HepG2 (cell line): ENCODE measurements at regions not wholly inside any gene's neighbourhood (a gene's known extent, or its start where the extent isn't known, plus 50 kb on each side); places are given as distances from the start of the nearest gene placed in this dataset.

Experiments
- ASH2L ChIP-seq: fragments of 300-600, 200-600 bp; sonication (generic); IDR thresholded peaks from 2 replicates; pipeline ENCODE4 v1.7.0; 2017; ENCODE audit warnings: low read depth, mild to moderate bottlenecking, moderate library complexity, mixed read lengths, low read length; ENCODE audit not compliant: insufficient read length
- ATF2 ChIP-seq: sonication (generic); formaldehyde crosslinking; IDR thresholded peaks from 2 replicates; pipeline ENCODE4 v1.4.0; 2020; ENCODE audit warnings: missing genetic modification reagents
- CBX5 ChIP-seq: sonication (generic); formaldehyde crosslinking; IDR thresholded peaks from 2 replicates; pipeline ENCODE4 v1.4.0; 2020; ENCODE audit warnings: missing genetic modification reagents, borderline replicate concordance
- CHCHD3 ChIP-seq: sonication (generic); formaldehyde crosslinking; IDR thresholded peaks from 2 replicates; pipeline ENCODE4 v1.8.0; 2022; ENCODE audit warnings: mild to moderate bottlenecking, missing genetic modification reagents, moderate library complexity
- CHD2 ChIP-seq: IDR thresholded peaks from 2 replicates; pipeline ENCODE4 v1.6.1; 2011; ENCODE audit warnings: low read depth, low read length, improper control_type of control experiment
- FOXP1 ChIP-seq, 2 experiments: fragments of 450-650 bp in 1 of 2; IDR thresholded peaks; 2 replicates each; pipeline ENCODE4 v1.6.1; 2017 to 2018; ENCODE audit warnings: antibody characterized with exemption in 1 of 2
- IRF1 ChIP-seq: sonication (generic); formaldehyde crosslinking; IDR thresholded peaks from 2 replicates; pipeline ENCODE4 v1.4.0; 2020; ENCODE audit warnings: low read depth, mild to moderate bottlenecking, missing genetic modification reagents
- MBNL3 ChIP-seq: fragments of 250-450 bp; sonication (Bioruptor Pico); conservative IDR thresholded peaks from 2 replicates; pipeline ENCODE4 v1.8.0; 2022; ENCODE audit warnings: mild to moderate bottlenecking, inconsistent platforms
- SIX4 ChIP-seq: sonication (generic); formaldehyde crosslinking; IDR thresholded peaks from 2 replicates; pipeline ENCODE4 v1.4.0; 2020; ENCODE audit warnings: missing genetic modification reagents
- SNAPC5 ChIP-seq: sonication (generic); formaldehyde crosslinking; IDR thresholded peaks from 2 replicates; pipeline ENCODE4 v1.8.1; 2023; ENCODE audit warnings: mild to moderate bottlenecking, missing genetic modification reagents, borderline replicate concordance
- TEAD2 ChIP-seq: sonication (generic); formaldehyde crosslinking; IDR thresholded peaks from 2 replicates; pipeline ENCODE4 v1.9.0; 2021; ENCODE audit warnings: missing genetic modification reagents
- TFAP4 ChIP-seq: sonication (generic); IDR thresholded peaks from 2 replicates; pipeline ENCODE4 v1.6.1; 2016; ENCODE audit warnings: low read depth, borderline replicate concordance
- THAP11 ChIP-seq: IDR thresholded peaks from 2 replicates; pipeline ENCODE4 v1.6.1; 2016; ENCODE audit warnings: missing biosample characterization, missing genetic modification reagents
- ZBTB2 ChIP-seq: sonication (generic); formaldehyde crosslinking; IDR thresholded peaks from 2 replicates; pipeline ENCODE4 v1.8.0; 2022; ENCODE audit warnings: low read depth, missing genetic modification reagents
- ZBTB20 ChIP-seq: sonication (generic); formaldehyde crosslinking; IDR thresholded peaks from 2 replicates; pipeline ENCODE4 v1.8.1; 2023; ENCODE audit warnings: missing genetic modification reagents, low read depth, mild to moderate bottlenecking, borderline replicate concordance
- ZFP36L2 ChIP-seq: sonication (generic); formaldehyde crosslinking; IDR thresholded peaks from 2 replicates; pipeline ENCODE4 v1.4.0; 2020; ENCODE audit warnings: missing genetic modification reagents
- ZIK1 ChIP-seq: sonication (generic); formaldehyde crosslinking; IDR thresholded peaks from 2 replicates; pipeline ENCODE4 v1.5.0; 2020; ENCODE audit warnings: mild to moderate bottlenecking, low read depth, missing genetic modification reagents, borderline replicate concordance
- ZMAT5 ChIP-seq: sonication (generic); formaldehyde crosslinking; IDR thresholded peaks from 2 replicates; pipeline ENCODE4 v1.5.0; 2020; ENCODE audit warnings: mild to moderate bottlenecking, low read depth, missing genetic modification reagents, borderline replicate concordance
- ZMYM2 ChIP-seq: sonication (generic); formaldehyde crosslinking; IDR thresholded peaks from 2 replicates; pipeline ENCODE4 v1.8.0; 2022; ENCODE audit warnings: mild to moderate bottlenecking, missing genetic modification reagents
- ZNF232 ChIP-seq: sonication (generic); formaldehyde crosslinking; IDR thresholded peaks from 2 replicates; pipeline ENCODE4 v1.4.0; 2020; ENCODE audit warnings: missing genetic modification reagents, borderline replicate concordance
- ZNF383 ChIP-seq: sonication (generic); formaldehyde crosslinking; IDR thresholded peaks from 2 replicates; pipeline ENCODE4 v1.4.0; 2020; ENCODE audit warnings: missing genetic modification reagents, mild to moderate bottlenecking, borderline replicate concordance
- ZNF414 ChIP-seq: sonication (generic); formaldehyde crosslinking; IDR thresholded peaks from 2 replicates; pipeline ENCODE4 v1.5.0; 2020; ENCODE audit warnings: missing genetic modification reagents
- ZNF430 ChIP-seq: sonication (generic); formaldehyde crosslinking; IDR thresholded peaks from 2 replicates; pipeline ENCODE4 v1.9.0; 2021; ENCODE audit warnings: mild to moderate bottlenecking, missing genetic modification reagents
- ZNF510 ChIP-seq: sonication (generic); formaldehyde crosslinking; IDR thresholded peaks from 2 replicates; pipeline ENCODE4 v1.4.0; 2020; ENCODE audit warnings: low read depth, mild to moderate bottlenecking, missing genetic modification reagents
- ZNF777 ChIP-seq: sonication (generic); formaldehyde crosslinking; IDR thresholded peaks from 2 replicates; pipeline ENCODE4 v1.4.0; 2020; ENCODE audit warnings: missing genetic modification reagents

- TF ChIP-seq IRF1 (CRISPR knock-in tag): no peak
- TF ChIP-seq ZNF430 (CRISPR knock-in tag): 0 out of 2 replicates have a peak, but pooled peaks have one; percentile 26
- TF ChIP-seq SNAPC5 (CRISPR knock-in tag): 0 out of 2 replicates have a peak, but pooled peaks have one; percentile 40
- TF ChIP-seq CHD2: no peak
- no peak for TF ChIP-seq ZMAT5 (CRISPR knock-in tag)
- TF ChIP-seq CBX5 (CRISPR knock-in tag): no peak
- TF ChIP-seq FOXP1 (IDR thresholded peaks at IDR 0.05): no peak
- TF ChIP-seq FOXP1 (CRISPR knock-in tag; IDR thresholded peaks at IDR 0.05): no peak
- TF ChIP-seq ZNF777 (CRISPR knock-in tag): no peak
- no peak for TF ChIP-seq ASH2L
- no peak for TF ChIP-seq ZNF414
- TF ChIP-seq THAP11: peak; percentile 36; the same call in 1 of the 2 replicates
- TF ChIP-seq ATF2 (CRISPR knock-in tag): no peak
- no peak for TF ChIP-seq ZBTB2 (CRISPR knock-in tag)
- TF ChIP-seq ZNF510 (CRISPR knock-in tag): no peak
- TF ChIP-seq ZNF383 (CRISPR knock-in tag): no peak
- no peak for TF ChIP-seq CHCHD3 (CRISPR knock-in tag)
- peak; percentile 28; the same call in 1 of the 2 replicates for TF ChIP-seq ZBTB20
- no peak for TF ChIP-seq TEAD2
- peak; percentile 85; the same call in 1 of the 2 replicates for TF ChIP-seq ZNF232 (CRISPR knock-in tag)
- no peak for TF ChIP-seq ZMYM2
- TF ChIP-seq SIX4 (CRISPR knock-in tag): no peak
- TF ChIP-seq ZIK1 (CRISPR knock-in tag): no peak
- TF ChIP-seq ZFP36L2 (CRISPR knock-in tag): no peak
- TF ChIP-seq TFAP4: no peak
- no peak for TF ChIP-seq MBNL3 (CRISPR knock-in tag)
These were observed 119.4 kb downstream of the CYRIA start (continued) for GRCh38 chr2:16546128-16546754.
